NCI-H1694 (cell line): ENCODE measurements at regions not wholly inside any gene's neighbourhood (a gene's known extent, or its start where the extent isn't known, plus 50 kb on each side); places are given as distances from the start of the nearest gene placed in this dataset.
"Not testable (repeated sequence)": the region's sequence is repeated elsewhere in the genome, so short reads cannot be mapped to it uniquely, and the experiment has no call there.

Experiments
- DNase-seq: peaks from one replicate; lab custom pipeline; 2025; lab: John Stamatoyannopoulos, UW

- DNase-seq = no peak
Observed at GRCh38 chrX:25141684-25142083, 125.9 kb upstream of the ARX start.

GRCh38 chrX:25131055-25131454 is 115.3 kb upstream of the ARX start:
- DNase-seq = no peak

- no peak for DNase-seq
Observed at GRCh38 chrX:25130619-25131018, 114.9 kb upstream of the ARX start.

- DNase-seq = no peak
Observed at GRCh38 chrX:25125483-25125882, 109.7 kb upstream of the ARX start.

- DNase-seq = no peak
Observed at GRCh38 chrX:25124391-25124790, 108.6 kb upstream of the ARX start.

GRCh38 chrX:25112156-25112555 is 96.4 kb upstream of the ARX start:
- no peak for DNase-seq

GRCh38 chrX:25108481-25108880 is 92.7 kb upstream of the ARX start:
- DNase-seq = no peak

GRCh38 chrX:25105221-25105620 is 89.5 kb upstream of the ARX start:
- no peak for DNase-seq

GRCh38 chrX:25096522-25097045 is 80.8 kb upstream of the ARX start:
- DNase-seq = no peak

GRCh38 chrX:25091152-25091551 is 75.4 kb upstream of the ARX start:
- not testable (repeated sequence) for DNase-seq

GRCh38 chrX:25084446-25084845 is 68.7 kb upstream of the ARX start:
- DNase-seq = peak; percentile 8

GRCh38 chrX:25083661-25084060 is 67.9 kb upstream of the ARX start:
- DNase-seq = no peak

GRCh38 chrX:25079020-25079419 is 63.3 kb upstream of the ARX start:
- no peak for DNase-seq

- no peak for DNase-seq
Observed at GRCh38 chrX:25076941-25077500, 61.3 kb upstream of the ARX start.

GRCh38 chrX:25072247-25072646 is 56.5 kb upstream of the ARX start:
- no peak for DNase-seq

- no peak for DNase-seq
Observed at GRCh38 chrX:25070038-25070437, 54.3 kb upstream of the ARX start.

- no peak for DNase-seq
Observed at GRCh38 chrX:25069209-25069608, 53.4 kb upstream of the ARX start.

- DNase-seq = no peak
Observed at GRCh38 chrX:25068340-25068739, 52.6 kb upstream of the ARX start.

GRCh38 chrX:25067271-25068172 is 51.8 kb upstream of the ARX start:
- DNase-seq = no peak

- DNase-seq = no peak
Observed at GRCh38 chrX:25066131-25066530, 50.4 kb upstream of the ARX start.
